Trophoblast cell (in vitro differentiated cells and primary cell): ENCODE measurements at regions not wholly inside any gene's neighbourhood (a gene's known extent, or its start where the extent isn't known, plus 50 kb on each side); places are given as distances from the start of the nearest gene placed in this dataset.

Experiments
- DNase-seq, 2 donors: peaks; one replicate each; pipeline ENCODE4 v3.0.0-alpha.2; 2016
- H2AFZ ChIP-seq: 2 replicates; pipeline ENCODE4 v1.6.1; 2013; ENCODE audit warnings: low read length, moderate library complexity, mild to moderate bottlenecking; ENCODE audit not compliant: insufficient read depth, poor library complexity
- H2AK5ac ChIP-seq: 2 replicates; pipeline ENCODE4 v1.6.1; 2013; ENCODE audit warnings: mild to moderate bottlenecking, low read length
- H2BK120ac ChIP-seq: 2 replicates; pipeline ENCODE4 v1.6.1; 2013; ENCODE audit warnings: low read length, mild to moderate bottlenecking, moderate library complexity; ENCODE audit not compliant: insufficient read depth, poor library complexity
- H2BK12ac ChIP-seq: 2 replicates; pipeline ENCODE4 v1.6.1; 2013; ENCODE audit warnings: mild to moderate bottlenecking, low read length, moderate library complexity
- H2BK5ac ChIP-seq: 2 replicates; pipeline ENCODE4 v1.6.1; 2013; ENCODE audit warnings: low read length, low read depth, moderate library complexity, mild to moderate bottlenecking; ENCODE audit not compliant: poor library complexity
- H3K14ac ChIP-seq: 2 replicates; pipeline ENCODE4 v1.6.1; 2013; ENCODE audit warnings: mild to moderate bottlenecking, low read length
- H3K18ac ChIP-seq: 2 replicates; pipeline ENCODE4 v1.6.1; 2013; ENCODE audit warnings: mild to moderate bottlenecking, low read length
- H3K23ac ChIP-seq: 2 replicates; pipeline ENCODE4 v1.6.1; 2013; ENCODE audit warnings: low read length
- H3K27ac ChIP-seq: 2 replicates; pipeline ENCODE4 v1.5.1; 2013; ENCODE audit warnings: low read depth, mild to moderate bottlenecking, inconsistent platforms, low read length, moderate library complexity
- H3K27me3 ChIP-seq: 2 replicates; pipeline ENCODE4 v1.6.1; 2013; ENCODE audit warnings: inconsistent platforms, mild to moderate bottlenecking, low read length, moderate library complexity; ENCODE audit not compliant: insufficient read depth
- H3K36me3 ChIP-seq, 2 experiments: 1 replicate in 1 of 2; 2 replicates in 1 of 2; pipeline ENCODE4 v1.6.1; 2013; ENCODE audit warnings: low read length in 2 of 2, mild to moderate bottlenecking in 2 of 2, moderate library complexity in 1 of 2; ENCODE audit not compliant: insufficient read depth in 2 of 2, control insufficient read depth in 1 of 2
- H3K4ac ChIP-seq: 2 replicates; pipeline ENCODE4 v1.6.1; 2013; ENCODE audit warnings: low read depth, mild to moderate bottlenecking, low read length, moderate library complexity
- H3K4me1 ChIP-seq, 2 experiments: 1 replicate in 1 of 2; 2 replicates in 1 of 2; pipeline ENCODE4 v1.6.1; 2013; ENCODE audit warnings: low read length in 2 of 2, mild to moderate bottlenecking in 2 of 2, moderate library complexity in 1 of 2; ENCODE audit not compliant: insufficient read depth in 2 of 2, control insufficient read depth in 1 of 2
- H3K4me2 ChIP-seq: 2 replicates; pipeline ENCODE4 v1.6.1; 2013; ENCODE audit warnings: inconsistent platforms, mild to moderate bottlenecking, low read length, moderate library complexity
- H3K4me3 ChIP-seq: 2 replicates; pipeline ENCODE4 v1.5.1; 2013; ENCODE audit warnings: mild to moderate bottlenecking, low read depth, low read length, inconsistent platforms
- H3K79me1 ChIP-seq: one replicate; pipeline ENCODE4 v1.6.1; 2013; ENCODE audit warnings: low read length
- H3K79me2 ChIP-seq: 2 replicates; pipeline ENCODE4 v1.6.1; 2013; ENCODE audit warnings: low read length, mild to moderate bottlenecking; ENCODE audit not compliant: control insufficient read depth, insufficient read depth, poor library complexity
- H3K9ac ChIP-seq: 2 replicates; pipeline ENCODE4 v1.6.1; 2013; ENCODE audit warnings: mild to moderate bottlenecking, low read length
- H3K9me3 ChIP-seq: 2 replicates; pipeline ENCODE4 v1.6.1; 2013; ENCODE audit warnings: low read depth, mild to moderate bottlenecking, control low read depth, inconsistent platforms, low read length; ENCODE audit not compliant: insufficient read depth
- H4K12ac ChIP-seq: 2 replicates; pipeline ENCODE4 v1.6.1; 2013; ENCODE audit warnings: low read depth, mild to moderate bottlenecking, low read length, moderate library complexity
- H4K8ac ChIP-seq: 2 replicates; pipeline ENCODE4 v1.6.1; 2013; ENCODE audit warnings: low read depth, mild to moderate bottlenecking, low read length, moderate library complexity
- H4K91ac ChIP-seq: one replicate; pipeline ENCODE4 v1.6.1; 2013; ENCODE audit warnings: low read depth, mild to moderate bottlenecking, low read length, moderate library complexity
- WGBS: extraction: QIAGEN DNeasy Blood & Tissue Kit; methylation state at CpG from one replicate; pipeline ENCODE4 v1.1.7; 2013; ENCODE audit warnings: missing lambda C conversion rate; ENCODE audit not compliant: insufficient read length, insufficient coverage; ENCODE audit errors: extremely low coverage; 5-methylcytosine and 5-hydroxymethylcytosine counted together

GRCh38 chr12:92396647-92397252 lies 251.1 kb upstream of the BTG1 start:
- peaks cover 0 to 2% of the 10 kb centered on the region in 2 experiments for H3K4me1 ChIP-seq
- H3K9ac ChIP-seq, result no peak overlapping the region
- no peak for DNase-seq
- no peaks in the 10 kb centered on the region for H3K79me1 ChIP-seq
- H2BK12ac ChIP-seq, result no peak overlapping the region
- H2BK5ac ChIP-seq, result no peak overlapping the region
- H3K4me2 ChIP-seq, result no peak overlapping the region
- H3K27ac ChIP-seq, result no peak overlapping the region
- no peak overlapping the region for H3K14ac ChIP-seq
- H3K23ac ChIP-seq, result no peak overlapping the region
- H3K9me3 ChIP-seq, result peaks cover 3% of the 10 kb centered on the region
- no peak overlapping the region for H3K4ac ChIP-seq
- no peak overlapping the region for H4K12ac ChIP-seq
- WGBS, result no CpG with 5 or more reads among the region's 2 CpGs
- H3K27me3 ChIP-seq, result no peaks in the 10 kb centered on the region
- no peak overlapping the region for H2AFZ ChIP-seq
- no peak overlapping the region for H3K18ac ChIP-seq
- peaks cover 0 to 2% of the 10 kb centered on the region in 2 experiments for H3K36me3 ChIP-seq
- no peak overlapping the region for H2BK120ac ChIP-seq
- H4K8ac ChIP-seq, result no peak overlapping the region
- no peak overlapping the region for H2AK5ac ChIP-seq
- no peak overlapping the region for H4K91ac ChIP-seq
- H3K4me3 ChIP-seq, result no peak overlapping the region
- H3K79me2 ChIP-seq, result no peaks in the 10 kb centered on the region

GRCh38 chr12:92395322-92395721 lies 249.7 kb upstream of the BTG1 start:
- WGBS, result no CpG with 5 or more reads among the region's 2 CpGs
- no peak overlapping the region for H4K91ac ChIP-seq

GRCh38 chr12:92394895-92395294 lies 249.2 kb upstream of the BTG1 start:
- peaks cover 0 to 2% of the 10 kb centered on the region in 2 experiments for H3K36me3 ChIP-seq
- no peak overlapping the region for H3K23ac ChIP-seq
- WGBS, result no CpG with 5 or more reads among the region's 1 CpG
- no peak overlapping the region for H3K4me3 ChIP-seq
- no peak for DNase-seq
- peaks cover 0 to 2% of the 10 kb centered on the region in 2 experiments for H3K4me1 ChIP-seq
- H3K79me2 ChIP-seq, result no peaks in the 10 kb centered on the region
- H3K4ac ChIP-seq, result no peak overlapping the region
- peaks cover 3% of the 10 kb centered on the region for H3K9me3 ChIP-seq
- no peak overlapping the region for H4K12ac ChIP-seq
- H4K91ac ChIP-seq, result no peak overlapping the region
- H2AFZ ChIP-seq, result no peak overlapping the region
- no peaks in the 10 kb centered on the region for H3K27me3 ChIP-seq
- no peak overlapping the region for H3K4me2 ChIP-seq
- no peak overlapping the region for H2BK12ac ChIP-seq
- no peaks in the 10 kb centered on the region for H3K79me1 ChIP-seq
- H2AK5ac ChIP-seq, result no peak overlapping the region
- H3K9ac ChIP-seq, result no peak overlapping the region
- no peak overlapping the region for H4K8ac ChIP-seq
- H2BK5ac ChIP-seq, result no peak overlapping the region
- H3K27ac ChIP-seq, result no peak overlapping the region
- no peak overlapping the region for H3K18ac ChIP-seq
- no peak overlapping the region for H2BK120ac ChIP-seq
- H3K14ac ChIP-seq, result no peak overlapping the region

More at GRCh38 chr12:92395322-92395721, 249.7 kb upstream of the BTG1 start:
- H3K79me1 ChIP-seq, result no peaks in the 10 kb centered on the region
- no peak overlapping the region for H2AK5ac ChIP-seq
- no peaks in the 10 kb centered on the region for H3K79me2 ChIP-seq
- no peak overlapping the region for H2BK120ac ChIP-seq
- no peak overlapping the region for H2BK12ac ChIP-seq
- no peak overlapping the region for H4K12ac ChIP-seq
- H3K23ac ChIP-seq, result no peak overlapping the region
- no peak overlapping the region for H3K9ac ChIP-seq
- no peaks in the 10 kb centered on the region for H3K27me3 ChIP-seq
- H3K14ac ChIP-seq, result no peak overlapping the region
- no peak overlapping the region for H2AFZ ChIP-seq
- no peak overlapping the region for H3K4ac ChIP-seq
- H3K18ac ChIP-seq, result no peak overlapping the region
- H3K4me1 ChIP-seq, result peaks cover 0 to 2% of the 10 kb centered on the region in 2 experiments
- H2BK5ac ChIP-seq, result no peak overlapping the region
- no peak overlapping the region for H4K8ac ChIP-seq
- H3K36me3 ChIP-seq, result peaks cover 0 to 2% of the 10 kb centered on the region in 2 experiments
- H3K27ac ChIP-seq, result no peak overlapping the region
- H3K9me3 ChIP-seq, result peaks cover 3% of the 10 kb centered on the region
- DNase-seq, result no peak
- no peak overlapping the region for H3K4me3 ChIP-seq
- no peak overlapping the region for H3K4me2 ChIP-seq

GRCh38 chr12:92393504-92393903 lies 247.9 kb upstream of the BTG1 start:
- H4K91ac ChIP-seq, result no peak overlapping the region
- no peak overlapping the region for H3K14ac ChIP-seq
- H2AFZ ChIP-seq, result no peak overlapping the region
- WGBS, result no CpG with 5 or more reads among the region's 7 CpGs
- H3K36me3 ChIP-seq, result peaks cover 0 to 2% of the 10 kb centered on the region in 2 experiments
- H3K4ac ChIP-seq, result no peak overlapping the region
- H3K79me1 ChIP-seq, result no peaks in the 10 kb centered on the region
- H3K27ac ChIP-seq, result no peak overlapping the region
- peaks cover 0 to 2% of the 10 kb centered on the region in 2 experiments for H3K4me1 ChIP-seq
- no peak overlapping the region for H2BK5ac ChIP-seq
- H3K27me3 ChIP-seq, result no peaks in the 10 kb centered on the region
- no peak overlapping the region for H3K18ac ChIP-seq
- no peaks in the 10 kb centered on the region for H3K79me2 ChIP-seq
- no peak overlapping the region for H3K23ac ChIP-seq
- H3K4me2 ChIP-seq, result no peak overlapping the region
- H2BK12ac ChIP-seq, result no peak overlapping the region
- H2AK5ac ChIP-seq, result no peak overlapping the region
- DNase-seq, result no peak
- H3K4me3 ChIP-seq, result no peak overlapping the region
- no peak overlapping the region for H3K9ac ChIP-seq
- no peak overlapping the region for H4K8ac ChIP-seq
- no peak overlapping the region for H2BK120ac ChIP-seq
- no peak overlapping the region for H4K12ac ChIP-seq
- peaks cover 3% of the 10 kb centered on the region for H3K9me3 ChIP-seq
